IMR-90 (cell line): ENCODE measurements at regions not wholly inside any gene's neighbourhood (a gene's known extent, or its start where the extent isn't known, plus 50 kb on each side); places are given as distances from the start of the nearest gene placed in this dataset.

ENCODE experiments used
- ATAC-seq: fragments of 200-7000 bp; cut with Tn5 transposase; 2 replicates; pipeline ENCODE4 v1.9.1; 2020; ENCODE audit warnings: low read depth, mild to moderate bottlenecking, moderate library complexity
- BruUV-seq: library from RNA; stranded (reverse); fragments of 400-500 nt; replicated peaks from 2 replicates; lab custom pipeline; 2021; lab: Mats Ljungman, UMichigan
- CTCF ChIA-PET: fragments of 300-600 bp; formaldehyde crosslinking; extraction: SDS; loops from one replicate; lab custom pipeline; 2021; ENCODE audit warnings: antibody characterized with exemption; lab: Yijun Ruan, JAX
- POLR2A ChIA-PET: fragments of 300-600 bp; sonication (Branson Sonifier 250); formaldehyde crosslinking; loops from one replicate; lab custom pipeline; 2022; ENCODE audit warnings: antibody characterized with exemption; ENCODE audit not compliant: unreplicated experiment; lab: Charles Lee
- DNase-seq: peaks from one replicate; pipeline ENCODE4 v3.0.0; 2013
- H2AFZ ChIP-seq: replicated peaks from 2 replicates; pipeline ENCODE3; 2013; ENCODE audit warnings: low read length, mild to moderate bottlenecking; ENCODE audit not compliant: poor library complexity
- H2AK5ac ChIP-seq: 2 replicates; pipeline ENCODE4 v1.6.1; 2013; ENCODE audit warnings: low read depth, low read length, inconsistent platforms
- H2AK9ac ChIP-seq: replicated peaks from 2 replicates; pipeline ENCODE3; 2013; ENCODE audit warnings: mild to moderate bottlenecking, low read depth, low read length, moderate library complexity; ENCODE audit not compliant: poor library complexity
- H2BK120ac ChIP-seq: 2 replicates; pipeline ENCODE4 v1.6.1; 2013; ENCODE audit warnings: low read depth, low read length, inconsistent platforms
- H2BK15ac ChIP-seq: 3 replicates; pipeline ENCODE4 v1.6.1; 2013; ENCODE audit warnings: low read depth, low read length, inconsistent platforms
- H2BK20ac ChIP-seq: 2 replicates; pipeline ENCODE4 v1.6.1; 2013; ENCODE audit warnings: low read depth, mild to moderate bottlenecking, inconsistent platforms, low read length, moderate library complexity
- H2BK5ac ChIP-seq: 2 replicates; pipeline ENCODE4 v1.6.1; 2013; ENCODE audit warnings: mild to moderate bottlenecking, low read depth, low read length, inconsistent platforms; ENCODE audit not compliant: poor library complexity, severe bottlenecking
- H3K14ac ChIP-seq: replicated peaks from 2 replicates; pipeline ENCODE4 v1.6.1; 2013; ENCODE audit warnings: low read depth, low read length, inconsistent platforms
- H3K18ac ChIP-seq: 2 replicates; pipeline ENCODE4 v1.6.1; 2013; ENCODE audit warnings: low read depth, low read length, control low read depth
- H3K23ac ChIP-seq: 2 replicates; pipeline ENCODE4 v1.6.1; 2013; ENCODE audit warnings: low read depth, low read length, inconsistent platforms
- H3K27ac ChIP-seq: 2 replicates; pipeline ENCODE4 v1.5.1; 2013; ENCODE audit warnings: mild to moderate bottlenecking, control low read depth, low read length; ENCODE audit not compliant: insufficient read depth
- H3K27me3 ChIP-seq: 2 replicates; pipeline ENCODE4 v1.6.1; 2013; ENCODE audit warnings: low read length; ENCODE audit not compliant: control insufficient read depth, insufficient read depth
- H3K36me3 ChIP-seq: 2 replicates; pipeline ENCODE4 v1.6.1; 2013; ENCODE audit warnings: low read length, mixed read lengths; ENCODE audit not compliant: control insufficient read depth, insufficient read depth
- H3K4ac ChIP-seq: 2 replicates; pipeline ENCODE4 v1.6.1; 2013; ENCODE audit warnings: low read depth, low read length, inconsistent platforms
- H3K4me1 ChIP-seq: 2 replicates; pipeline ENCODE4 v1.6.1; 2013; ENCODE audit warnings: low read length, mixed read lengths; ENCODE audit not compliant: control insufficient read depth, insufficient read depth
- H3K4me2 ChIP-seq: 2 replicates; pipeline ENCODE4 v1.6.1; 2013; ENCODE audit warnings: low read depth, mild to moderate bottlenecking, control low read depth, low read length, moderate library complexity
- H3K4me3 ChIP-seq: 2 replicates; pipeline ENCODE4 v1.5.1; 2013; ENCODE audit warnings: low read depth, mild to moderate bottlenecking, control low read depth, low read length, moderate library complexity; ENCODE audit not compliant: insufficient read depth
- H3K56ac ChIP-seq: 2 replicates; pipeline ENCODE4 v1.6.1; 2013; ENCODE audit warnings: low read length, inconsistent platforms; ENCODE audit not compliant: insufficient read depth; ENCODE audit errors: extremely low read depth
- H3K79me1 ChIP-seq, 2 experiments: 2 replicates each; pipeline ENCODE4 v1.6.1; 2013; ENCODE audit warnings: low read length in 2 of 2, inconsistent platforms in 1 of 2, low read depth in 1 of 2
- H3K9ac ChIP-seq: 2 replicates; pipeline ENCODE4 v1.6.1; 2013; ENCODE audit warnings: low read depth, low read length, control low read depth
- H3K9me1 ChIP-seq: 2 replicates; pipeline ENCODE4 v1.6.1; 2013; ENCODE audit warnings: low read length, inconsistent platforms; ENCODE audit not compliant: insufficient read depth
- H3K9me3 ChIP-seq: 2 replicates; pipeline ENCODE4 v1.6.1; 2013; ENCODE audit warnings: low read length; ENCODE audit not compliant: control insufficient read depth, insufficient read depth
- H4K20me1 ChIP-seq: 2 replicates; pipeline ENCODE4 v1.6.1; 2013; ENCODE audit warnings: low read length, inconsistent platforms; ENCODE audit not compliant: insufficient read depth
- H4K5ac ChIP-seq: 2 replicates; pipeline ENCODE4 v1.6.1; 2013; ENCODE audit warnings: mild to moderate bottlenecking, low read depth, low read length, control low read depth
- H4K8ac ChIP-seq, 2 experiments: 2 replicates each; pipeline ENCODE4 v1.6.1; 2013; ENCODE audit warnings: low read depth in 2 of 2, low read length in 2 of 2, control low read depth in 1 of 2, inconsistent platforms in 1 of 2
- H4K91ac ChIP-seq: 2 replicates; pipeline ENCODE4 v1.6.1; 2013; ENCODE audit warnings: low read depth, low read length, inconsistent platforms; ENCODE audit not compliant: insufficient read depth
- CEBPB ChIP-seq: IDR thresholded peaks from 2 replicates; pipeline ENCODE4 v1.6.1; 2012; ENCODE audit warnings: low read depth, low read length, improper control_type of control experiment
- CHD1 ChIP-seq: IDR thresholded peaks from 2 replicates; pipeline ENCODE4 v1.6.1; 2012; ENCODE audit warnings: low read depth, low read length, improper control_type of control experiment
- FOS ChIP-seq: fragments of 150-350 bp; IDR thresholded peaks from 2 replicates; pipeline ENCODE4 v1.6.1; 2016; ENCODE audit warnings: low read depth, low read length
- MAFK ChIP-seq: IDR thresholded peaks from 2 replicates; pipeline ENCODE4 v1.6.1; 2012; ENCODE audit warnings: low read depth, low read length, improper control_type of control experiment
- MAZ ChIP-seq: IDR thresholded peaks from 2 replicates; pipeline ENCODE4 v1.6.1; 2012; ENCODE audit warnings: low read depth, mild to moderate bottlenecking, low read length, improper control_type of control experiment, moderate library complexity, borderline replicate concordance
- MXI1 ChIP-seq: IDR thresholded peaks from 2 replicates; pipeline ENCODE4 v1.6.1; 2012; ENCODE audit warnings: low read depth, mild to moderate bottlenecking, low read length, moderate library complexity, borderline replicate concordance
- POLR2A ChIP-seq: IDR thresholded peaks from 2 replicates; pipeline ENCODE4 v1.6.1; 2012; ENCODE audit warnings: mild to moderate bottlenecking, low read depth, low read length
- RAD21 ChIP-seq: IDR thresholded peaks from 2 replicates; pipeline ENCODE4 v1.6.1; 2012; ENCODE audit warnings: low read length, improper control_type of control experiment
- RCOR1 ChIP-seq: IDR thresholded peaks from 2 replicates; pipeline ENCODE4 v1.6.1; 2012; ENCODE audit warnings: mild to moderate bottlenecking, low read length, improper control_type of control experiment; ENCODE audit not compliant: insufficient replicate concordance
- SMC3 ChIP-seq: fragments of 150-350 bp; IDR thresholded peaks from 2 replicates; pipeline ENCODE4 v1.6.1; 2016; ENCODE audit warnings: low read depth, mild to moderate bottlenecking, antibody characterized with exemption, low read length, moderate library complexity
- WGBS, 2 experiments: methylation state at CpG; one replicate each; pipeline versions ENCODE4 v1.1.5 to v1.1.7; 2013; ENCODE audit warnings: missing lambda C conversion rate in 2 of 2; ENCODE audit not compliant: insufficient read length in 1 of 2; ENCODE audit errors: extremely low coverage in 2 of 2; 5-methylcytosine and 5-hydroxymethylcytosine counted together
- dilution Hi-C: fragments of 300-500 bp; cut with HindIII; formaldehyde crosslinking; loops from one replicate; pipeline ENCODE4 v1.14.3; 2018; ENCODE audit warnings: low sequenced_read_pairs; ENCODE audit not compliant: unreplicated experiment
- in situ Hi-C: fragments of 300-500 bp; cut with MboI; formaldehyde crosslinking; loops from 3 replicates; pipeline ENCODE4 v1.14.3; 2019; ENCODE audit warnings: low sequenced_read_pairs, inconsistent platforms, mixed read lengths
- intact Hi-C: fragments of 100-400 bp; cut with micrococcal nuclease; formaldehyde crosslinking; loops from 2 replicates; pipeline ENCODE4 v1.10.0; 2022
- TF ChIP-seq, protein P1 (sequence below): fragments of 150-350 bp; IDR thresholded peaks from 2 replicates; pipeline ENCODE4 v1.6.1; 2017; ENCODE audit warnings: mild to moderate bottlenecking, antibody characterized with exemption, low read length, low read depth
- TF ChIP-seq, protein P2 (sequence below): fragments of 150-350 bp; IDR thresholded peaks from 2 replicates; pipeline ENCODE4 v1.6.1; 2016; ENCODE audit warnings: low read depth, mild to moderate bottlenecking, low read length, moderate library complexity, borderline replicate concordance
- TF ChIP-seq, protein P3 (sequence below): conservative IDR thresholded peaks from 2 replicates; pipeline ENCODE4 v1.5.1; 2012; ENCODE audit warnings: mild to moderate bottlenecking, low read depth, low read length, improper control_type of control experiment

DNA sequence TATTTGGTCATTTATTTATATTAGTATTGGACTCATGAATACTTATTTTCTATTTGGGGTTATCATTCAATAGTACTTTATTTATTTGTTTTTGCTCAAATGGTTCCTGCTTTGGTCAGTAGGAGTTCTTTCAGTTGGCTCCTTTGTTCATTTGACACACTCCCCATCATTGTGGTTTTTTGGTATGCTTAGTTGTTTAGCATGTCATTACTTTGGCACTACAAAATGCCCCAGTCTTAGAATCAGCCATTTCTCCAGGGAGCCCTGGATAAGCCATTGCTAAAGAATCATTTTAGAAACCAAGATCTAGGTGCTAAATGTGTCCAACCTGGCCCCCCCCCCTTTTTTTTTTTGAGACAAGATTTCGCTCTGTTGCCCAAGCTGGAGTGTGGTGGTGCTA is 61.7 kb upstream of the MRPS6 start:
- ChIA-PET POLR2A (interaction anchor here (0.6 kb wide), 1 partner anchor 35 kb away, joined by 3 read pairs; no protein-coding TSS in a partner anchor), CTCF (interaction anchor here (0.6 kb wide), 2 partner anchors 335 to 357 kb away, joined by 4 to 5 read pairs; no protein-coding TSS in a partner anchor)
- no peak for DNase-seq
- Histone ChIP-seq H4K20me1 (no peaks in the 10 kb centered on the region), H3K18ac (no peak overlapping the region), H2BK120ac (no peak overlapping the region), H2AK5ac (no peak overlapping the region), H4K91ac (no peak overlapping the region), H2AFZ (no peak overlapping the region), H3K36me3 (no peaks in the 10 kb centered on the region), H3K4me3 (no peak overlapping the region), H2AK9ac (no peak overlapping the region), H3K9me1 (no peaks in the 10 kb centered on the region), H3K4me2 (no peak overlapping the region), H2BK15ac (no peak overlapping the region), H3K23ac (no peak overlapping the region), H3K27ac (no peak overlapping the region), H2BK5ac (no peak overlapping the region), H3K56ac (no peak overlapping the region), H3K14ac (no peak overlapping the region), H3K4me1 (no peaks in the 10 kb centered on the region), H3K4ac (no peak overlapping the region), H3K27me3 (no peaks in the 10 kb centered on the region; the same call in 1 of the 2 replicates), H2BK20ac (no peak overlapping the region), H4K8ac (no peak overlapping the region), H3K9ac (no peak overlapping the region), H3K79me1 (no peaks in the 10 kb centered on the region), H3K9me3 (peaks cover 23% of the 10 kb centered on the region), H4K5ac (no peak overlapping the region)
- in situ Hi-C loops, result no loop called here
- no CpG with 5 or more reads among the region's 1 CpG for WGBS, 2 experiments
- TF ChIP-seq CEBPB (no peak), RAD21 (no peak), MAZ (no peak), POLR2A (no peak), RCOR1 (no peak), CHD1 (no peak), MXI1 (no peak), MAFK (no peak), FOS (no peak), SMC3 (no peak)
- TF ChIP-seq, protein P1, sequence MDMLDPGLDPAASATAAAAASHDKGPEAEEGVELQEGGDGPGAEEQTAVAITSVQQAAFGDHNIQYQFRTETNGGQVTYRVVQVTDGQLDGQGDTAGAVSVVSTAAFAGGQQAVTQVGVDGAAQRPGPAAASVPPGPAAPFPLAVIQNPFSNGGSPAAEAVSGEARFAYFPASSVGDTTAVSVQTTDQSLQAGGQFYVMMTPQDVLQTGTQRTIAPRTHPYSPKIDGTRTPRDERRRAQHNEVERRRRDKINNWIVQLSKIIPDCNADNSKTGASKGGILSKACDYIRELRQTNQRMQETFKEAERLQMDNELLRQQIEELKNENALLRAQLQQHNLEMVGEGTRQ, result no peak
- TF ChIP-seq, protein P2, sequence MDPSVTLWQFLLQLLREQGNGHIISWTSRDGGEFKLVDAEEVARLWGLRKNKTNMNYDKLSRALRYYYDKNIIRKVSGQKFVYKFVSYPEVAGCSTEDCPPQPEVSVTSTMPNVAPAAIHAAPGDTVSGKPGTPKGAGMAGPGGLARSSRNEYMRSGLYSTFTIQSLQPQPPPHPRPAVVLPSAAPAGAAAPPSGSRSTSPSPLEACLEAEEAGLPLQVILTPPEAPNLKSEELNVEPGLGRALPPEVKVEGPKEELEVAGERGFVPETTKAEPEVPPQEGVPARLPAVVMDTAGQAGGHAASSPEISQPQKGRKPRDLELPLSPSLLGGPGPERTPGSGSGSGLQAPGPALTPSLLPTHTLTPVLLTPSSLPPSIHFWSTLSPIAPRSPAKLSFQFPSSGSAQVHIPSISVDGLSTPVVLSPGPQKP, result no peak
- TF ChIP-seq, protein P3, sequence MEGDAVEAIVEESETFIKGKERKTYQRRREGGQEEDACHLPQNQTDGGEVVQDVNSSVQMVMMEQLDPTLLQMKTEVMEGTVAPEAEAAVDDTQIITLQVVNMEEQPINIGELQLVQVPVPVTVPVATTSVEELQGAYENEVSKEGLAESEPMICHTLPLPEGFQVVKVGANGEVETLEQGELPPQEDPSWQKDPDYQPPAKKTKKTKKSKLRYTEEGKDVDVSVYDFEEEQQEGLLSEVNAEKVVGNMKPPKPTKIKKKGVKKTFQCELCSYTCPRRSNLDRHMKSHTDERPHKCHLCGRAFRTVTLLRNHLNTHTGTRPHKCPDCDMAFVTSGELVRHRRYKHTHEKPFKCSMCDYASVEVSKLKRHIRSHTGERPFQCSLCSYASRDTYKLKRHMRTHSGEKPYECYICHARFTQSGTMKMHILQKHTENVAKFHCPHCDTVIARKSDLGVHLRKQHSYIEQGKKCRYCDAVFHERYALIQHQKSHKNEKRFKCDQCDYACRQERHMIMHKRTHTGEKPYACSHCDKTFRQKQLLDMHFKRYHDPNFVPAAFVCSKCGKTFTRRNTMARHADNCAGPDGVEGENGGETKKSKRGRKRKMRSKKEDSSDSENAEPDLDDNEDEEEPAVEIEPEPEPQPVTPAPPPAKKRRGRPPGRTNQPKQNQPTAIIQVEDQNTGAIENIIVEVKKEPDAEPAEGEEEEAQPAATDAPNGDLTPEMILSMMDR, result no peak
- dilution Hi-C loops, result no loop called here
- BruUV-seq, result no TSS peak
- ATAC-seq, result no peak
- intact Hi-C loops, result no loop called here
